CD14-positive monocyte (primary cell): ENCODE measurements at regions not wholly inside any gene's neighbourhood (a gene's known extent, or its start where the extent isn't known, plus 50 kb on each side); places are given as distances from the start of the nearest gene placed in this dataset.

ENCODE experiments used
- DNase-seq, 3 donors: peaks; one replicate each; pipeline ENCODE4 v3.0.0-alpha.2; 2011 to 2022
- H2AFZ ChIP-seq: 2 replicates; pipeline ENCODE4 v1.6.0; 2012; ENCODE audit warnings: mild to moderate bottlenecking, low read depth, low read length, inconsistent platforms; ENCODE audit not compliant: insufficient read depth, poor library complexity, severe bottlenecking
- H3K27ac ChIP-seq, 2 donors: 1 replicate in 1 of 2; 2 replicates in 1 of 2; pipeline ENCODE4 v1.5.1; 2012 to 2013; ENCODE audit warnings: low read length in 2 of 2, control low read depth in 1 of 2, inconsistent platforms in 1 of 2, low read depth in 1 of 2, mild to moderate bottlenecking in 1 of 2
- H3K27me3 ChIP-seq, 2 donors: one replicate each; pipeline versions ENCODE4 v1.6.0 to v1.6.1; 2011 to 2013; ENCODE audit warnings: low read length in 2 of 2; ENCODE audit not compliant: control insufficient read depth in 2 of 2, insufficient read depth in 2 of 2
- H3K36me3 ChIP-seq, 2 donors: replicated peaks in 1 of 2; 1 replicate in 1 of 2; 2 replicates in 1 of 2; pipeline versions ENCODE4 v1.5.1 to v1.6.1; 2012 to 2013; ENCODE audit warnings: low read length in 2 of 2, control low read depth in 1 of 2, inconsistent platforms in 1 of 2, mild to moderate bottlenecking in 1 of 2; ENCODE audit not compliant: insufficient read depth in 2 of 2, control insufficient read depth in 1 of 2
- H3K4me1 ChIP-seq, 2 donors: 1 replicate in 1 of 2; 2 replicates in 1 of 2; pipeline versions ENCODE4 v1.5.1 to v1.6.1; 2012 to 2013; ENCODE audit warnings: low read length in 2 of 2, control low read depth in 1 of 2, inconsistent platforms in 1 of 2, mild to moderate bottlenecking in 1 of 2, moderate library complexity in 1 of 2; ENCODE audit not compliant: insufficient read depth in 2 of 2, control insufficient read depth in 1 of 2
- H3K4me2 ChIP-seq: replicated peaks from 2 replicates; pipeline ENCODE3; 2012; ENCODE audit warnings: low read length, moderate library complexity, mild to moderate bottlenecking; ENCODE audit not compliant: poor library complexity, severe bottlenecking; ENCODE audit errors: extremely low read depth
- H3K4me3 ChIP-seq, 3 experiments: fragments of 200-600 bp in 1 of 3; sonication (generic) in 1 of 3; replicated peaks in 1 of 3; 1 replicate in 2 of 3; 2 replicates in 1 of 3; pipeline ENCODE4 v1.5.1; 2011 to 2013; ENCODE audit warnings: low read length in 3 of 3, mild to moderate bottlenecking in 3 of 3, control low read depth in 2 of 3, low read depth in 2 of 3, inconsistent platforms in 1 of 3, moderate library complexity in 1 of 3
- H3K79me2 ChIP-seq: 2 replicates; pipeline ENCODE4 v1.6.0; 2012; ENCODE audit warnings: mild to moderate bottlenecking, control low read depth, inconsistent platforms, low read length, moderate library complexity; ENCODE audit not compliant: insufficient read depth
- H3K9ac ChIP-seq: 2 replicates; pipeline ENCODE4 v1.6.0; 2017; ENCODE audit warnings: low read length, mild to moderate bottlenecking; ENCODE audit not compliant: insufficient read depth, poor library complexity, severe bottlenecking
- H3K9me3 ChIP-seq, 2 donors: replicated peaks in 1 of 2; 1 replicate in 1 of 2; 2 replicates in 1 of 2; pipeline versions ENCODE4 v1.5.1 to v1.6.1; 2012 to 2013; ENCODE audit warnings: low read length in 2 of 2, control low read depth in 1 of 2; ENCODE audit not compliant: control insufficient read depth in 1 of 2, insufficient read depth in 1 of 2
- H4K20me1 ChIP-seq: 2 replicates; pipeline ENCODE4 v1.6.0; 2012; ENCODE audit warnings: mild to moderate bottlenecking, low read length, control low read depth, moderate library complexity; ENCODE audit not compliant: insufficient read depth
- H3K27ac Mint-ChIP-seq, 7 donors: one replicate each; pipeline ENCODE4 v1.8.0; 2020; ENCODE audit warnings: mild to moderate bottlenecking in 7 of 7, mixed read lengths in 7 of 7, moderate library complexity in 6 of 7, inconsistent platforms in 2 of 7
- H3K27me3 Mint-ChIP-seq, 3 donors: one replicate each; pipeline ENCODE4 v1.8.0; 2021 to 2022; ENCODE audit warnings: low read depth in 3 of 3, mild to moderate bottlenecking in 3 of 3, mixed read lengths in 3 of 3, moderate library complexity in 3 of 3, inconsistent platforms in 1 of 3
- H3K36me3 Mint-ChIP-seq, 2 donors: one replicate each; pipeline ENCODE4 v1.8.0; 2020; ENCODE audit warnings: mixed read lengths in 2 of 2, inconsistent platforms in 1 of 2, mild to moderate bottlenecking in 1 of 2
- H3K4me1 Mint-ChIP-seq: one replicate; pipeline ENCODE4 v1.8.0; 2020; ENCODE audit warnings: mild to moderate bottlenecking, mixed read lengths
- H3K4me3 Mint-ChIP-seq, 2 donors: one replicate each; pipeline ENCODE4 v1.8.0; 2020; ENCODE audit warnings: mild to moderate bottlenecking in 2 of 2, mixed read lengths in 2 of 2, moderate library complexity in 1 of 2
- H3K9me3 Mint-ChIP-seq, 7 donors: one replicate each; pipeline ENCODE4 v1.8.0; 2020 to 2022; ENCODE audit warnings: mixed read lengths in 7 of 7, mild to moderate bottlenecking in 6 of 7, moderate library complexity in 6 of 7, inconsistent platforms in 2 of 7
- WGBS: methylation state at CpG from one replicate; pipeline ENCODE4 v1.1.5; 2013; ENCODE audit warnings: missing lambda C conversion rate; ENCODE audit not compliant: insufficient coverage; 5-methylcytosine and 5-hydroxymethylcytosine counted together
- intact Hi-C, 2 donors: fragments of 100-400 bp; cut with micrococcal nuclease; formaldehyde crosslinking; loops; one replicate each; pipeline versions ENCODE4 v1.15.0 to v1.15.1; 2023
- TF ChIP-seq, protein P1 (sequence below): fragments of 200-600 bp; IDR thresholded peaks from one replicate; pipeline ENCODE4 v1.8.0; 2022; ENCODE audit warnings: antibody characterized with exemption, mild to moderate bottlenecking

DNA sequence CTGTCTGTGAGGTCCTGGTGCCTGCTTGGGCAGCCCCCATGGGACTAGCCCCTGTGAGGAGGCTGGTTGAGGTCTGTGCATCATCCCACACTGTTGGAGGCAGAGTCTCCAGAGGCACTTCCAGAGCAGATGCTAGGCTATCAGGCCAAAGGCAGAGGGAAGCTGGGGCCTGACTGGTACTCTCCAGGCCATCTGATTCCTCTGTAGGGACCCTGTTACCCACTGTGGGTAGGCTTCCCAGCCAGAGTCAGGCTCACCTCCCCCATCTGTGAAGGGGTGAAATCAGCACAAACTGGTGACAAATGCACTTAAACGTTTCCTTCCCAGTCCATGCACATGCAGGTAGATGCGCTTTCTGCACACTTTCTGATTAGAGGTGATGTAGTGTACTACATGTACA is 212.6 kb upstream of the TOPAZ1 start:
- H3K4me3 ChIP-seq, result no peak overlapping the region
- no peak for DNase-seq
- no peak overlapping the region for H2AFZ ChIP-seq
- H4K20me1 ChIP-seq, result no peaks in the 10 kb centered on the region
- H3K27me3 Mint-ChIP-seq, result peaks cover 19 to 23% (median 23%) of the 10 kb centered on the region in 3 donors
- intact Hi-C loops, result no loop called here
- H3K36me3 ChIP-seq, result no peaks in the 10 kb centered on the region
- H3K79me2 ChIP-seq, result no peaks in the 10 kb centered on the region
- H3K9me3 Mint-ChIP-seq, result peaks cover 0 to 1% (median 0%) of the 10 kb centered on the region in 7 donors
- no peaks in the 10 kb centered on the region for H3K9me3 ChIP-seq
- H3K36me3 Mint-ChIP-seq, result no peaks in the 10 kb centered on the region
- TF ChIP-seq, protein P1, sequence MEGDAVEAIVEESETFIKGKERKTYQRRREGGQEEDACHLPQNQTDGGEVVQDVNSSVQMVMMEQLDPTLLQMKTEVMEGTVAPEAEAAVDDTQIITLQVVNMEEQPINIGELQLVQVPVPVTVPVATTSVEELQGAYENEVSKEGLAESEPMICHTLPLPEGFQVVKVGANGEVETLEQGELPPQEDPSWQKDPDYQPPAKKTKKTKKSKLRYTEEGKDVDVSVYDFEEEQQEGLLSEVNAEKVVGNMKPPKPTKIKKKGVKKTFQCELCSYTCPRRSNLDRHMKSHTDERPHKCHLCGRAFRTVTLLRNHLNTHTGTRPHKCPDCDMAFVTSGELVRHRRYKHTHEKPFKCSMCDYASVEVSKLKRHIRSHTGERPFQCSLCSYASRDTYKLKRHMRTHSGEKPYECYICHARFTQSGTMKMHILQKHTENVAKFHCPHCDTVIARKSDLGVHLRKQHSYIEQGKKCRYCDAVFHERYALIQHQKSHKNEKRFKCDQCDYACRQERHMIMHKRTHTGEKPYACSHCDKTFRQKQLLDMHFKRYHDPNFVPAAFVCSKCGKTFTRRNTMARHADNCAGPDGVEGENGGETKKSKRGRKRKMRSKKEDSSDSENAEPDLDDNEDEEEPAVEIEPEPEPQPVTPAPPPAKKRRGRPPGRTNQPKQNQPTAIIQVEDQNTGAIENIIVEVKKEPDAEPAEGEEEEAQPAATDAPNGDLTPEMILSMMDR, result no peak
- no peak overlapping the region for H3K27ac Mint-ChIP-seq
- H3K27ac ChIP-seq, result no peak overlapping the region
- no peak overlapping the region for H3K4me2 ChIP-seq
- no CpG with 5 or more reads among the region's 2 CpGs for WGBS
- no peak overlapping the region for H3K9ac ChIP-seq
- peaks cover 2 to 7% of the 10 kb centered on the region in 2 donors for H3K27me3 ChIP-seq
- H3K4me3 Mint-ChIP-seq, result no peak overlapping the region
- no peaks in the 10 kb centered on the region for H3K4me1 Mint-ChIP-seq
- H3K4me1 ChIP-seq, result no peaks in the 10 kb centered on the region

GRCh38 chr3:44030285-44030684 is 211.4 kb upstream of the TOPAZ1 start:
- peaks cover 15 to 23% (median 16%) of the 10 kb centered on the region in 3 donors for H3K27me3 Mint-ChIP-seq
- no peaks in the 10 kb centered on the region for H3K36me3 Mint-ChIP-seq
- WGBS, result 98% methylated on average over 5 of the region's 7 CpGs
- no peaks in the 10 kb centered on the region for H4K20me1 ChIP-seq
- H3K4me1 Mint-ChIP-seq, result no peaks in the 10 kb centered on the region
- H2AFZ ChIP-seq, result no peak overlapping the region
- TF ChIP-seq, protein P1, result no peak
- H3K9me3 Mint-ChIP-seq, result peaks cover 0 to 2% (median 0%) of the 10 kb centered on the region in 7 donors
- no peak overlapping the region for H3K9ac ChIP-seq
- no peak overlapping the region for H3K27ac Mint-ChIP-seq
- no peaks in the 10 kb centered on the region for H3K79me2 ChIP-seq
- no peak overlapping the region for H3K4me3 Mint-ChIP-seq
- intact Hi-C loops, result no loop called here
- no peak overlapping the region for H3K27ac ChIP-seq
- no peak for DNase-seq
- no peaks in the 10 kb centered on the region for H3K9me3 ChIP-seq
- no peak overlapping the region for H3K4me3 ChIP-seq
- no peaks in the 10 kb centered on the region for H3K4me1 ChIP-seq
- H3K27me3 ChIP-seq, result no peaks in the 10 kb centered on the region
- no peak overlapping the region for H3K4me2 ChIP-seq
- no peaks in the 10 kb centered on the region for H3K36me3 ChIP-seq
